ENCODE measurements at regions not wholly inside any gene's neighbourhood (a gene's known extent, or its start where the extent isn't known, plus 50 kb on each side); places are given as distances from the start of the nearest gene placed in this dataset.

DNA sequence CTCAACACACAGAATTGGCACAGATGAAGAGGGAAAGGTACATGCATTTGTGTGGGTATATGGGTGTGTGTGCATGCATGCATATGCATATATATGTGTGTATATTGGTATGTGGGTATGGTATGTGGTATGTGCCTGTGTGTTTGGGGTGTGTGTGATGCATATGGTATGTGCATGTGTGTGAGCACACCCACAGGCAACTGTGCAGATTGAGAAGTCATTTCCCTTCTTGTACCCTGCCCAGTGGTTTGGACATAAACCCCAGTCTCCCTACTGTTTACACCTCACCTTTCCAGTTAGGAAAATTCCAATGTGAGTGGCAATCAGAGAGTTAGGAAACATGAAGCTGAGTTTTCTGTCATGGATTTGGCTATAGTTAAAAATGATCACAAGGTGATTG lies 178.0 kb downstream of the NXNL2 start:
- TF ChIP-seq, protein P1, sequence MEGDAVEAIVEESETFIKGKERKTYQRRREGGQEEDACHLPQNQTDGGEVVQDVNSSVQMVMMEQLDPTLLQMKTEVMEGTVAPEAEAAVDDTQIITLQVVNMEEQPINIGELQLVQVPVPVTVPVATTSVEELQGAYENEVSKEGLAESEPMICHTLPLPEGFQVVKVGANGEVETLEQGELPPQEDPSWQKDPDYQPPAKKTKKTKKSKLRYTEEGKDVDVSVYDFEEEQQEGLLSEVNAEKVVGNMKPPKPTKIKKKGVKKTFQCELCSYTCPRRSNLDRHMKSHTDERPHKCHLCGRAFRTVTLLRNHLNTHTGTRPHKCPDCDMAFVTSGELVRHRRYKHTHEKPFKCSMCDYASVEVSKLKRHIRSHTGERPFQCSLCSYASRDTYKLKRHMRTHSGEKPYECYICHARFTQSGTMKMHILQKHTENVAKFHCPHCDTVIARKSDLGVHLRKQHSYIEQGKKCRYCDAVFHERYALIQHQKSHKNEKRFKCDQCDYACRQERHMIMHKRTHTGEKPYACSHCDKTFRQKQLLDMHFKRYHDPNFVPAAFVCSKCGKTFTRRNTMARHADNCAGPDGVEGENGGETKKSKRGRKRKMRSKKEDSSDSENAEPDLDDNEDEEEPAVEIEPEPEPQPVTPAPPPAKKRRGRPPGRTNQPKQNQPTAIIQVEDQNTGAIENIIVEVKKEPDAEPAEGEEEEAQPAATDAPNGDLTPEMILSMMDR (IDR thresholded peaks at IDR 0.05): no peak
- no peaks in the 10 kb centered on the region for H3K4me1 ChIP-seq
- H3K4me3 ChIP-seq: no peak overlapping the region
- no peak overlapping the region for H3K27ac ChIP-seq
- H3K9me3 ChIP-seq: peaks cover 3% of the 10 kb centered on the region
- DNase-seq (no peak), ATAC-seq (no peak)
- no peaks in the 10 kb centered on the region for H3K36me3 ChIP-seq (ENCODE audit: insufficient read depth in 1 of 2, low read depth in 1 of 2)
- H3K27me3 ChIP-seq (ENCODE audit: insufficient read depth in 3 of 3, low read length in 2 of 3): no peaks in the 10 kb centered on the region
- intact Hi-C loops (cut with DNase I): no loop called here

DNA sequence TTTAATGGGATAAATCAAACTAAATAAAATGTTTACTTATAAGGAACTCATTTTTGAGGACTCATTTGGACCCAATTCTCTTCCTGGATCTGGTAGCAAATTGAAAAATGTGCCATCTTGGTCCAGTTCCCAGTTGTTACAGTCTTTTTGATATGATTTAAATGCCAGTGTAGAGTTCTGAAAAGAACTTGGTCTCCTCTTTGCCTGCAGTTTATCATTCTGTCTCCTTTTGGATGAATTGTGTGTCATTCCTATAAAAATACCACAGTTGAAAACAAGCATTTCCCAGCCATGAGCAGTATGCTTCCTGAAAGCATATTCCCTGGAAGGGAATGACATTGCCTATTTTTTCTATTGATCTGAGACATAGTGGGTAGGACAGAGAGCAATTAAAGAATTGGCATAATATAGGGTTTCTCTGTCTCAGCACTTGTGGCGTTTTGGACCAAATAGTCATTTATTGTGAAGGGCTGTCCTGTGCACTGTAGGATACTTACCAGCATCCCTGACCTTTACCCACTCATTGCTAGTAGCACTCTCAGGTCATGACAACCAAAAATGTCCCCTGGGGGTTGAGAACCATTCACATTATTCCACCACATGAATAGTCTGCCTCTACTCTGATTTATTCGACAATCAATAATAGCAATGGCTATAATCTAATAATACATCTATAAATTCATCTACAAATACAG lies 181.8 kb downstream of the NXNL2 start:
- Histone ChIP-seq H3K9me3 (peaks cover 3% of the 10 kb centered on the region), H3K27me3 (ENCODE audit: insufficient read depth in 3 of 3, low read length in 2 of 3) (no peaks in the 10 kb centered on the region), H3K4me1 (no peaks in the 10 kb centered on the region), H3K36me3 (ENCODE audit: insufficient read depth in 1 of 2, low read depth in 1 of 2) (no peaks in the 10 kb centered on the region), H3K27ac (no peak overlapping the region), H3K4me3 (no peak overlapping the region)
- WGBS, 3 donors: 71 to 81% (median 75%) methylated on average over 2 of the region's 2 CpGs
- ATAC-seq (no peak), DNase-seq (no peak)
- intact Hi-C loops (cut with DNase I): no loop called here
- TF ChIP-seq, protein P1 (IDR thresholded peaks at IDR 0.05): no peak

DNA sequence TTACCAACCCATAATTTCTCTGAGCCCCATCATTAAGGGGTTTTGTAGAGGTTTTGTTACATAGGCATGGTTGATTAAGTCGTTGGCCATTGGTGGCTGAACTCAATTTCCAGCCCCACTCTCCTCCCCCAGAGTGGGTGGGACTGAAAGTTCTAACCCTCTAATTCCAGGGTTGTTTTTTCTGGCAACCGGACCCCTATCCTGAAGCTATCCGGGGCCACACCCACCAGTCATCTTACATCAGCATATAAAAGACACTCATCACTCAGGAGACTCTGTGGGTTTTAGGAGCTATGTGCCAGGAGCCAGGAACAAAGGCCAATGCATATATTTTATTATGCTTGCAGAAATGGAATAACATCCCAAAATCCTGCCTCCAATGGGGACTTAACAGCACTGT lies 186.0 kb downstream of the NXNL2 start:
- no peak for DNase-seq
- H3K27me3 ChIP-seq (ENCODE audit: insufficient read depth in 3 of 3, low read length in 2 of 3): no peaks in the 10 kb centered on the region
- TF ChIP-seq, protein P1 (IDR thresholded peaks at IDR 0.05): no peak
- intact Hi-C loops (cut with DNase I): no loop called here
- 72 to 87% (median 74%) methylated on average over 3 of the region's 3 CpGs for WGBS, 3 donors
- H3K9me3 ChIP-seq: no peaks in the 10 kb centered on the region
- ATAC-seq: no peak
- no peak overlapping the region for H3K27ac ChIP-seq
- no peaks in the 10 kb centered on the region for H3K36me3 ChIP-seq (ENCODE audit: insufficient read depth in 1 of 2, low read depth in 1 of 2)
- H3K4me3 ChIP-seq: no peak overlapping the region
- no peaks in the 10 kb centered on the region for H3K4me1 ChIP-seq

DNA sequence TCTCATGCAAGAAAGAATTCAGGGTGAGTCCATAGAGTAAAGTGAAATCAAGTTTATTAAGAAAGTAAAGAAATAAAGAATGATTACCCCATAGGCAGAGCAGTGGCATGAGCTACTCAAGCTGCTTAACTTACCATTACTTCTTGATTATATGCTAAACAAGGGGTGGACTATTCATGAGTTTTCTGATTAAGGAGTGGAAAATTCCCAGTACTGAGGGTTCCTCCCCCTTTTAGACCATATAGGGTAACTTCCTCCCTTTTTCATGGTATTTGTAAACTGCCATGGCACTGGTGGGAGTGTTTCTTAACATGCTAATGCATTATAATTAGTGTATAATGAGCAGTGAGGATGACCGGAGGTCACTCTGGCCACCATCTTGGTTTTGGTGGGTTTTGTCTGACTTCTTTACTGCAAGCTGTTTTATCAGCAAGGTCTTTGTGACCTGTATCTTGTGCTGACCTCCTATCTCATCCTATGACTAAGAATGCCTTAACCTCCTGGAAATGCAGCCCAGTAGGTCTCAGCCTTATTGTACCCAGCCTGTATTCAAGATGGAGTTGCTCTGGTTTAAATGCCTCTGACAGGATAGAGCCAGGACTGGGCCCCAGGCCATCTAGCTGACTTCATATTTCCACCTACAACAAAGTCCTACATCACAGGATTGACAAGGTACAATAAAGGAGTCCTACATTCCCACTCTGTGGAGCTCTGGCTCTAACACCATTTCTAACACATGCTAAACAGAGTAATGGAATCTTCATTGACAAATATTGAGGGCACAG lies 186.7 kb downstream of the NXNL2 start:
- TF ChIP-seq, protein P1 (IDR thresholded peaks at IDR 0.05): no peak
- H3K4me1 ChIP-seq: no peaks in the 10 kb centered on the region

More for the DNA sequence above, 186.7 kb downstream of the NXNL2 start:
- H3K27me3 ChIP-seq (ENCODE audit: insufficient read depth in 3 of 3, low read length in 2 of 3): no peaks in the 10 kb centered on the region
- DNase-seq (no peak), ATAC-seq (no peak)
- intact Hi-C loops (cut with DNase I): no loop called here
- no peak overlapping the region for H3K4me3 ChIP-seq
- no peaks in the 10 kb centered on the region for H3K9me3 ChIP-seq
- H3K27ac ChIP-seq: no peak overlapping the region
- no peaks in the 10 kb centered on the region for H3K36me3 ChIP-seq (ENCODE audit: insufficient read depth in 1 of 2, low read depth in 1 of 2)
- WGBS, 3 donors: 93 to 98% (median 96%) methylated on average over 1 of the region's 1 CpG
